ENCODE measurements at regions not wholly inside any gene's neighbourhood (a gene's known extent, or its start where the extent isn't known, plus 50 kb on each side); places are given as distances from the start of the nearest gene placed in this dataset.

DNA sequence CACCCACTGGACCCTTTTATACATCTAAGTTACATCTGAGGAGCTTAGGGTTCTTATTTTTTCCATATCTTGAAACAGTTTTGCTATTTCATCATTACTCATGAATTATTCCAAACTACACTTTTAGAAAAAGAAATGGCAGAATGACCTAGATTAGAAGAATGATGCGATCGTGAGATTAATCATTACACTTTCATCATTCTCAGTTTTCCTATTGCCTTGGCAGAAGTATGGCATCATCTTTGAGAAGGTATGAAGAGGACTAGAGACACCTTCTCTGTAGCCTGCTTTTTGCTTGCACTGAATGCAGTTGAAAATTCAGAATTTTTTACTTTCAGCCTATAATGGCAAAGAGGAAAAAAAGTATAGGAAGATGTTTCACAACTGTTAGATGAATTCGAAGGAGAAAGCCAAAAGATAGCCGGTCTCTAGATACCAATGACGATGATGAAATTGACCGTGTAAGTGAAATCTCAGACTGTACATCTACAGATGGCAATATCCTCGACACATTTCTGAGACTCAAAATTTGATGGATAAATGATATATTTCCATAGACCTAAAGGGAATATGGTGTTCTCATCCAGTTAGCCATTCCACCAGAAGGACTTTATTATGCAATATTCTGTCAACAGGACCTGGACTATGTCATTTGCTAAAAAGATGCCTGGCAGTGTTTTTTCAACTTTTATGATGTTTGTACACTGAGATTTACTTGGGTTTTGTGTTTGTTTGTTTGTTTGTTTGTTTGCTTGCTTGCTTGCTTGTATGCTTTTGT lies 191.8 kb downstream of the TOMM20 start:
- intact Hi-C loops (cut with DNase I), result no loop called here
- no peaks in the 10 kb centered on the region for H3K27me3 ChIP-seq
- no peaks in the 10 kb centered on the region for H3K9me3 ChIP-seq
- no peak for ATAC-seq
- TF ChIP-seq, protein P1, sequence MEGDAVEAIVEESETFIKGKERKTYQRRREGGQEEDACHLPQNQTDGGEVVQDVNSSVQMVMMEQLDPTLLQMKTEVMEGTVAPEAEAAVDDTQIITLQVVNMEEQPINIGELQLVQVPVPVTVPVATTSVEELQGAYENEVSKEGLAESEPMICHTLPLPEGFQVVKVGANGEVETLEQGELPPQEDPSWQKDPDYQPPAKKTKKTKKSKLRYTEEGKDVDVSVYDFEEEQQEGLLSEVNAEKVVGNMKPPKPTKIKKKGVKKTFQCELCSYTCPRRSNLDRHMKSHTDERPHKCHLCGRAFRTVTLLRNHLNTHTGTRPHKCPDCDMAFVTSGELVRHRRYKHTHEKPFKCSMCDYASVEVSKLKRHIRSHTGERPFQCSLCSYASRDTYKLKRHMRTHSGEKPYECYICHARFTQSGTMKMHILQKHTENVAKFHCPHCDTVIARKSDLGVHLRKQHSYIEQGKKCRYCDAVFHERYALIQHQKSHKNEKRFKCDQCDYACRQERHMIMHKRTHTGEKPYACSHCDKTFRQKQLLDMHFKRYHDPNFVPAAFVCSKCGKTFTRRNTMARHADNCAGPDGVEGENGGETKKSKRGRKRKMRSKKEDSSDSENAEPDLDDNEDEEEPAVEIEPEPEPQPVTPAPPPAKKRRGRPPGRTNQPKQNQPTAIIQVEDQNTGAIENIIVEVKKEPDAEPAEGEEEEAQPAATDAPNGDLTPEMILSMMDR (IDR thresholded peaks at IDR 0.05), result no peak
- no peak for DNase-seq
- peaks cover 4 to 51% (median 16%) of the 10 kb centered on the region in 9 donors for H3K4me1 ChIP-seq
- H3K27ac ChIP-seq, result no peak overlapping the region
- no peak overlapping the region for H3K4me3 ChIP-seq
- WGBS, 2 donors, result 81 to 85% methylated on average over 7 of the region's 7 CpGs
- no peaks in the 10 kb centered on the region for H3K36me3 ChIP-seq

DNA sequence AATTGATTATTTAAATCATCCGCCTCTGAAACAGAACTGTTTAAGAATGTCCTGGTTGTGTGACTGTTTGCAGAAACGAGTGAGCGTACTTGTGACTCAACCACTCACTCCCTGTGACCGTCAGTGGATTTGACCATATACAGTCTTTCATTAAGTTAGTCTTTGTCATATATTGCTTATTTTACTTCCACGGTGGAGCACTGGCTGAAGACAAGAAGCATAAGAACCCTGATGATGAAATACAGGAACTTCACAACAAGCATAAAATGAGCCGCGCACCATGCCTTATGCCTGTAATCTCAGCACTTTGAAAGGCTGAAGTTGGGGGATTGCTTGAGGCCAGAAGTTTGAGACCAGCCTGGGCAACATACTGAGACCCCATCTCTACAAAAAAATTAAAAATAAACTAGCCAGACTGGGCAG lies 194.0 kb downstream of the TOMM20 start:
- Histone ChIP-seq H3K27me3 (no peaks in the 10 kb centered on the region), H3K27ac (peak overlapping the region in 1 of 10 donors; percentile 78), H3K36me3 (no peaks in the 10 kb centered on the region), H3K4me3 (no peak overlapping the region), H3K9me3 (no peaks in the 10 kb centered on the region), H3K4me1 (peaks cover 4 to 58% (median 16%) of the 10 kb centered on the region in 9 donors)
- DNase-seq, result no peak
- TF ChIP-seq, protein P1 (IDR thresholded peaks at IDR 0.05), result no peak
- ATAC-seq, result no peak
- intact Hi-C loops (cut with DNase I), result no loop called here
- 92 to 97% methylated on average over 7 of the region's 7 CpGs for WGBS, 2 donors

DNA sequence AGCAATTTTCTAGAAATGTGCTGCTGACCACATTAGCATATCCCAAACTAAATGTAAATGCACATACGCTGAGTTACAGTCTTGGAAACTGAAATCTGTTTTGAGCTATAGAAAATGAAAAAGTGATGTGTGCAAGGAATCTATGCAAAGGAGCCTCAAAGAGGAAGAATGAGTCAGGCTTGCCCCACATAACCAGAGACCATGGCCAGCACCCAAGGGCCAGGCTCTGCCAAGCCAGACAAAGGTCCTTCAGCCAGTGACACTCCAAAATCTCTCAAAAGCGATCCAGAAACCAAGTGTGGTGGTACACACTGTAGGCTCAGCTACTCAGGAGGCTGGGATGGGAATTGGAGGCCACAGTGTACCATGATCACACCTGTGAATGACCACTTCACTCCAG lies 195.2 kb downstream of the TOMM20 start:
- H3K4me1 ChIP-seq, result peaks cover 4 to 57% (median 16%) of the 10 kb centered on the region in 9 donors
- H3K27ac ChIP-seq, result peak overlapping the region in 8 of 10 donors; percentile 12 to 78 (median 57)
- WGBS, 2 donors, result 39 to 41% methylated on average over 2 of the region's 2 CpGs
- intact Hi-C loops (cut with DNase I), result loop anchor here in 1 of 10 donors (2.0 kb wide), 1 partner anchor 35 kb away; no protein-coding TSS in a partner anchor
- ATAC-seq (peak; percentile 73 to 88 (median 80)), DNase-seq (peak; percentile 57 to 58)
- H3K9me3 ChIP-seq, result no peaks in the 10 kb centered on the region
- TF ChIP-seq, protein P1 (IDR thresholded peaks at IDR 0.05), result no peak
- H3K4me3 ChIP-seq, result no peak overlapping the region
- no peaks in the 10 kb centered on the region for H3K27me3 ChIP-seq
- no peaks in the 10 kb centered on the region for H3K36me3 ChIP-seq

DNA sequence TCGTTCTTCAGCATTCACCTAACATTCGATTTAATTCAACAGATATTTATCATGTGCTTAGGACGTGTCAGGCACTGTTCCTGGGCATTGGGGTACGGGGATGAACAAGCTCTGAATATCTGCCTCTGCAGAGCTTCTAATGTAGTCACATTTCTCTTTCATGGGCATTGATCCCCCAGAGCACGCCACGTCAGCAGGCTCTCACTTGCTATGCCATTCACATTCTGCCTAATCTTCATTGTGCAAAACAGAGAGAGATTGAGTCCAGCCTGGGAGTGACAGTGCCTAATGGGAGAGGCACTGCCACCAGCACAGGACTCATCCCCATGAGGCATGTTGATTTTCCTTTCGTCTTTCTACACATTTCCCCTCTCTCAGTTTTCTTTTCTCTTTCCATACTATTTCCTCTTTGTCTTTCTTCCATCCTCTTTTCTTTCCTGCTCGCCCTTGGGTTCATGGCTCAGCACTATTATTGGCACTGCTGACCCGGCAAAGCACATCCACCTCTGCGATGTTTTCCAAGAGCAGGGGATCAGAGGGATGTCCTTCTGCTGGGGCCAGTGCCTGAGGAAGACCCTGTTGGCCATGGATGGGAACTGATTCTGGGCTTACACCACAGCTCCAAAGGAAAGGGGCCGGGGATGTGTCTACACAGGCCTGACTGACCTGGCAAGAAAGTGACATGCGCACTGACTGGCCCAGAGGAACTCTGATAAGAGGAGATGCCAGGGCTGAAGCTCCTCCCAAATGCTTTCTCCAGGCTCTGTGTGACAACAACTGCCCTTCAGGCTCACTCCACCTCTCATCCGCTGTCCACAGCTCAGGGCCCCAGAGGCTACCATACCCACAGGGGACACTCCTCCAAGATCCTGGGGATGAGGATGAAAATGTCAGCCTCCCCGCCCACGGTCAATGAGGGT lies 195.9 kb downstream of the TOMM20 start:
- no peaks in the 10 kb centered on the region for H3K27me3 ChIP-seq
- H3K9me3 ChIP-seq, result no peaks in the 10 kb centered on the region
- 77 to 82% methylated on average over 15 of the region's 15 CpGs for WGBS, 2 donors
- peak overlapping the region in 8 of 10 donors; percentile 12 to 78 (median 57) for H3K27ac ChIP-seq
- ATAC-seq, result peak; percentile 70 to 93 (median 86)
- DNase-seq, result peak in 1 of 2 donors; percentile 63
- H3K4me1 ChIP-seq, result peaks cover 4 to 51% (median 16%) of the 10 kb centered on the region in 9 donors
- H3K4me3 ChIP-seq, result no peak overlapping the region
- no peaks in the 10 kb centered on the region for H3K36me3 ChIP-seq
- TF ChIP-seq, protein P1 (IDR thresholded peaks at IDR 0.05), result no peak
- intact Hi-C loops (cut with DNase I), result loop anchor here in 1 of 10 donors (2.0 kb wide), 1 partner anchor 36 kb away; no protein-coding TSS in a partner anchor

All from heart right ventricle (tissue), 16 donors.